ENCODE measurements at regions not wholly inside any gene's neighbourhood (a gene's known extent, or its start where the extent isn't known, plus 50 kb on each side); places are given as distances from the start of the nearest gene placed in this dataset.

GRCh38 chr10:128457136-128457535 is 330.9 kb upstream of the MKI67 start:
- intact Hi-C loops (cut with DNase I) = no loop called here
- Histone ChIP-seq H3K9me3 (no peaks in the 10 kb centered on the region), H3K36me3 (no peaks in the 10 kb centered on the region), H3K4me3 (no peak overlapping the region), H3K4me1 (no peaks in the 10 kb centered on the region), H3K27ac (no peak overlapping the region), H3K27me3 (no peaks in the 10 kb centered on the region)
- no peak for DNase-seq
- ATAC-seq = no peak
- TF ChIP-seq CTCF (IDR thresholded peaks at IDR 0.05) = no peak

- Histone ChIP-seq H3K4me3 (no peak overlapping the region), H3K9me3 (no peaks in the 10 kb centered on the region), H3K27me3 (no peaks in the 10 kb centered on the region), H3K27ac (no peak overlapping the region), H3K4me1 (no peaks in the 10 kb centered on the region), H3K36me3 (no peaks in the 10 kb centered on the region)
- intact Hi-C loops (cut with DNase I) = no loop called here
- no peak for ATAC-seq
- no peak for TF ChIP-seq CTCF (IDR thresholded peaks at IDR 0.05)
- DNase-seq = no peak
Observed at GRCh38 chr10:128461991-128462390, 335.8 kb upstream of the MKI67 start.

- no peak for ATAC-seq
- no peak for DNase-seq
- H3K27me3 ChIP-seq = no peaks in the 10 kb centered on the region
- no peak overlapping the region for H3K27ac ChIP-seq
- H3K36me3 ChIP-seq = no peaks in the 10 kb centered on the region
- intact Hi-C loops (cut with DNase I) = no loop called here
- H3K9me3 ChIP-seq = no peaks in the 10 kb centered on the region
- H3K4me3 ChIP-seq = no peak overlapping the region
- no peaks in the 10 kb centered on the region for H3K4me1 ChIP-seq
- TF ChIP-seq CTCF (IDR thresholded peaks at IDR 0.05) = no peak
Observed at GRCh38 chr10:128462844-128463243, 336.6 kb upstream of the MKI67 start.

- H3K36me3 ChIP-seq = no peaks in the 10 kb centered on the region
- H3K4me3 ChIP-seq = no peak overlapping the region
- peak; percentile 60 for ATAC-seq
- no peaks in the 10 kb centered on the region for H3K9me3 ChIP-seq
- no peaks in the 10 kb centered on the region for H3K27me3 ChIP-seq
- no peak overlapping the region for H3K27ac ChIP-seq
- intact Hi-C loops (cut with DNase I) = no loop called here
- no peak for TF ChIP-seq CTCF (IDR thresholded peaks at IDR 0.05)
- peak; percentile 76 for DNase-seq
- no peaks in the 10 kb centered on the region for H3K4me1 ChIP-seq
Observed at GRCh38 chr10:128463991-128464760, 338.0 kb upstream of the MKI67 start.

GRCh38 chr10:128465697-128466096 is 339.5 kb upstream of the MKI67 start:
- Histone ChIP-seq H3K27ac (no peak overlapping the region), H3K4me3 (no peak overlapping the region), H3K36me3 (no peaks in the 10 kb centered on the region), H3K9me3 (no peaks in the 10 kb centered on the region), H3K27me3 (no peaks in the 10 kb centered on the region), H3K4me1 (no peaks in the 10 kb centered on the region)
- intact Hi-C loops (cut with DNase I) = no loop called here
- no peak for TF ChIP-seq CTCF (IDR thresholded peaks at IDR 0.05)
- DNase-seq (no peak), ATAC-seq (no peak)
